Peyer's patch (tissue), 4 donors: ENCODE measurements at regions not wholly inside any gene's neighbourhood (a gene's known extent, or its start where the extent isn't known, plus 50 kb on each side); places are given as distances from the start of the nearest gene placed in this dataset.

Source experiments
- DNase-seq, 3 donors: peaks; one replicate each; pipeline ENCODE4 v3.0.0-alpha.2; 2017 to 2019
- H3K27ac ChIP-seq, 4 donors: fragments of 200-600 bp; sonication (generic); one replicate each; pipeline ENCODE4 v1.5.1; 2016 to 2019
- H3K27me3 ChIP-seq, 2 donors: fragments of 200-600 bp; sonication (generic); one replicate each; pipeline ENCODE4 v1.5.1; 2019
- H3K36me3 ChIP-seq, 3 donors: fragments of 200-600 bp; sonication (generic); one replicate each; pipeline ENCODE4 v1.5.1; 2016 to 2019
- H3K4me1 ChIP-seq, 4 donors: fragments of 200-600 bp; sonication (generic); one replicate each; pipeline ENCODE4 v1.5.1; 2016 to 2019
- H3K4me3 ChIP-seq, 4 donors: fragments of 200-600 bp; sonication (generic); 1 replicate in 3 of 4; 2 replicates in 1 of 4; pipeline ENCODE4 v1.5.1; 2016 to 2019; ENCODE audit warnings: mild to moderate bottlenecking in 1 of 4
- H3K9me3 ChIP-seq, 4 donors: fragments of 200-600 bp; sonication (generic); one replicate each; pipeline ENCODE4 v1.5.1; 2016 to 2019; ENCODE audit warnings: mild to moderate bottlenecking in 1 of 4
- CTCF ChIP-seq, 6 experiments: fragments of 450-650 bp in 4 of 6; fragments of 200-600 bp in 2 of 6; sonication (generic) in 1 of 6; IDR thresholded peaks; one replicate each; pipeline ENCODE4 v1.5.1; 2017 to 2019; ENCODE audit warnings: antibody characterized with exemption in 6 of 6, mild to moderate bottlenecking in 3 of 6, moderate library complexity in 1 of 6
- POLR2A ChIP-seq, 2 donors: fragments of 450-650 bp; IDR thresholded peaks; one replicate each; pipeline ENCODE4 v1.5.1; 2017; ENCODE audit warnings: antibody characterized with exemption in 2 of 2, mild to moderate bottlenecking in 2 of 2, moderate library complexity in 2 of 2

GRCh38 chr10:78272329-78272728, 238.7 kb downstream of the RPS24 start:
- H3K36me3 ChIP-seq: no peaks in the 10 kb centered on the region
- no peak overlapping the region for H3K27ac ChIP-seq
- no peaks in the 10 kb centered on the region for H3K4me1 ChIP-seq
- no peaks in the 10 kb centered on the region for H3K9me3 ChIP-seq
- H3K27me3 ChIP-seq: no peaks in the 10 kb centered on the region
- TF ChIP-seq CTCF (IDR thresholded peaks at IDR 0.05) (no peak), POLR2A (IDR thresholded peaks at IDR 0.05) (no peak)
- H3K4me3 ChIP-seq: no peak overlapping the region
- DNase-seq: no peak

GRCh38 chr10:78274491-78274890, 240.8 kb downstream of the RPS24 start:
- H3K27ac ChIP-seq: no peak overlapping the region
- H3K4me1 ChIP-seq: no peaks in the 10 kb centered on the region
- no peaks in the 10 kb centered on the region for H3K27me3 ChIP-seq
- no peak overlapping the region for H3K4me3 ChIP-seq
- H3K9me3 ChIP-seq: no peaks in the 10 kb centered on the region
- H3K36me3 ChIP-seq: no peaks in the 10 kb centered on the region
- no peak for TF ChIP-seq CTCF (IDR thresholded peaks at IDR 0.05)
- TF ChIP-seq POLR2A (IDR thresholded peaks at IDR 0.05): no peak
- DNase-seq: no peak

- no peaks in the 10 kb centered on the region for H3K4me1 ChIP-seq
- DNase-seq: no peak
- H3K36me3 ChIP-seq: no peaks in the 10 kb centered on the region
- no peak overlapping the region for H3K4me3 ChIP-seq
- no peaks in the 10 kb centered on the region for H3K9me3 ChIP-seq
- no peaks in the 10 kb centered on the region for H3K27me3 ChIP-seq
- H3K27ac ChIP-seq: no peak overlapping the region
- TF ChIP-seq POLR2A (IDR thresholded peaks at IDR 0.05) (no peak), CTCF (IDR thresholded peaks at IDR 0.05) (no peak)
These were observed 242.5 kb downstream of the RPS24 start for GRCh38 chr10:78276139-78276538.

- no peaks in the 10 kb centered on the region for H3K9me3 ChIP-seq
- no peak for DNase-seq
- TF ChIP-seq CTCF (IDR thresholded peaks at IDR 0.05): no peak
- no peak for TF ChIP-seq POLR2A (IDR thresholded peaks at IDR 0.05)
- H3K36me3 ChIP-seq: no peaks in the 10 kb centered on the region
- H3K4me1 ChIP-seq: no peaks in the 10 kb centered on the region
- no peaks in the 10 kb centered on the region for H3K27me3 ChIP-seq
- no peak overlapping the region for H3K27ac ChIP-seq
- no peak overlapping the region for H3K4me3 ChIP-seq
These were observed 243.8 kb downstream of the RPS24 start for GRCh38 chr10:78277314-78278057.

- Histone ChIP-seq H3K27ac (no peak overlapping the region), H3K36me3 (no peaks in the 10 kb centered on the region), H3K27me3 (no peaks in the 10 kb centered on the region), H3K9me3 (no peaks in the 10 kb centered on the region), H3K4me1 (no peaks in the 10 kb centered on the region), H3K4me3 (no peak overlapping the region)
- DNase-seq: no peak
- TF ChIP-seq POLR2A (IDR thresholded peaks at IDR 0.05): no peak
- no peak for TF ChIP-seq CTCF (IDR thresholded peaks at IDR 0.05)
These were observed 244.4 kb downstream of the RPS24 start for GRCh38 chr10:78278058-78278404.

GRCh38 chr10:78279756-78280155, 246.1 kb downstream of the RPS24 start:
- Histone ChIP-seq H3K4me1 (no peaks in the 10 kb centered on the region), H3K27me3 (no peaks in the 10 kb centered on the region), H3K4me3 (no peak overlapping the region), H3K36me3 (no peaks in the 10 kb centered on the region), H3K27ac (no peak overlapping the region), H3K9me3 (no peaks in the 10 kb centered on the region)
- no peak for DNase-seq
- TF ChIP-seq POLR2A (IDR thresholded peaks at IDR 0.05): no peak
- no peak for TF ChIP-seq CTCF (IDR thresholded peaks at IDR 0.05)
